Thyroid gland (tissue), 4 donors: ENCODE measurements at regions not wholly inside any gene's neighbourhood (a gene's known extent, or its start where the extent isn't known, plus 50 kb on each side); places are given as distances from the start of the nearest gene placed in this dataset.
A peak's percentile ranks its signal among the peaks of the same experiment; 100 is the strongest.

Experiments
- DNase-seq, 2 donors: peaks; one replicate each; pipeline ENCODE4 v3.0.0-alpha.2; 2019
- H3K27ac ChIP-seq, 3 donors: fragments of 200-600 bp; sonication (generic); 1 replicate in 2 of 3; 2 replicates in 1 of 3; pipeline ENCODE4 v1.5.1; 2016 to 2019; ENCODE audit warnings: mild to moderate bottlenecking in 1 of 3, moderate library complexity in 1 of 3
- H3K27me3 ChIP-seq: fragments of 200-600 bp; sonication (generic); one replicate; pipeline ENCODE4 v1.5.1; 2019
- H3K36me3 ChIP-seq, 2 donors: fragments of 200-600 bp; sonication (generic); one replicate each; pipeline ENCODE4 v1.5.1; 2016 to 2019
- H3K4me1 ChIP-seq, 2 donors: fragments of 200-600 bp; sonication (generic); one replicate each; pipeline ENCODE4 v1.5.1; 2017 to 2019
- H3K4me3 ChIP-seq, 3 donors: fragments of 200-600 bp; sonication (generic); replicated peaks in 1 of 3; 1 replicate in 2 of 3; 2 replicates in 1 of 3; pipeline ENCODE4 v1.5.1; 2016; ENCODE audit warnings: mild to moderate bottlenecking in 1 of 3
- H3K9me3 ChIP-seq: fragments of 200-600 bp; sonication (generic); one replicate; pipeline ENCODE4 v1.5.1; 2017
- POLR2A ChIP-seq, 2 donors: fragments of 450-650 bp; IDR thresholded peaks; one replicate each; pipeline ENCODE4 v1.6.1; 2017; ENCODE audit warnings: antibody characterized with exemption in 2 of 2, mild to moderate bottlenecking in 2 of 2, moderate library complexity in 1 of 2
- WGBS, 2 donors: methylation state at CpG; one replicate each; pipeline ENCODE4 v1.1.5; 2017; 5-methylcytosine and 5-hydroxymethylcytosine counted together
- intact Hi-C: fragments of 100-400 bp; cut with DNase I; formaldehyde crosslinking; loops from one replicate; pipeline ENCODE4 v1.15.1; 2023
- TF ChIP-seq, protein P1 (sequence below), 6 experiments: fragments of 200-600 bp in 3 of 6; fragments of 450-650 bp in 3 of 6; sonication (generic) in 3 of 6; IDR thresholded peaks; one replicate each; pipeline ENCODE4 v1.5.1; 2016 to 2019; ENCODE audit warnings: antibody characterized with exemption in 6 of 6, mild to moderate bottlenecking in 2 of 6, inconsistent platforms in 1 of 6, moderate library complexity in 1 of 6

- 89 to 91% methylated on average over 4 of the region's 4 CpGs for WGBS, 2 donors
- TF ChIP-seq, protein P1, sequence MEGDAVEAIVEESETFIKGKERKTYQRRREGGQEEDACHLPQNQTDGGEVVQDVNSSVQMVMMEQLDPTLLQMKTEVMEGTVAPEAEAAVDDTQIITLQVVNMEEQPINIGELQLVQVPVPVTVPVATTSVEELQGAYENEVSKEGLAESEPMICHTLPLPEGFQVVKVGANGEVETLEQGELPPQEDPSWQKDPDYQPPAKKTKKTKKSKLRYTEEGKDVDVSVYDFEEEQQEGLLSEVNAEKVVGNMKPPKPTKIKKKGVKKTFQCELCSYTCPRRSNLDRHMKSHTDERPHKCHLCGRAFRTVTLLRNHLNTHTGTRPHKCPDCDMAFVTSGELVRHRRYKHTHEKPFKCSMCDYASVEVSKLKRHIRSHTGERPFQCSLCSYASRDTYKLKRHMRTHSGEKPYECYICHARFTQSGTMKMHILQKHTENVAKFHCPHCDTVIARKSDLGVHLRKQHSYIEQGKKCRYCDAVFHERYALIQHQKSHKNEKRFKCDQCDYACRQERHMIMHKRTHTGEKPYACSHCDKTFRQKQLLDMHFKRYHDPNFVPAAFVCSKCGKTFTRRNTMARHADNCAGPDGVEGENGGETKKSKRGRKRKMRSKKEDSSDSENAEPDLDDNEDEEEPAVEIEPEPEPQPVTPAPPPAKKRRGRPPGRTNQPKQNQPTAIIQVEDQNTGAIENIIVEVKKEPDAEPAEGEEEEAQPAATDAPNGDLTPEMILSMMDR (IDR thresholded peaks at IDR 0.05): no peak
- TF ChIP-seq POLR2A (IDR thresholded peaks at IDR 0.05): no peak
- no peak for DNase-seq
- H3K27me3 ChIP-seq: no peaks in the 10 kb centered on the region
- intact Hi-C loops: no loop called here
- no peak overlapping the region for H3K4me3 ChIP-seq
- no peaks in the 10 kb centered on the region for H3K4me1 ChIP-seq
- H3K36me3 ChIP-seq: no peaks in the 10 kb centered on the region
- no peak overlapping the region for H3K27ac ChIP-seq
- H3K9me3 ChIP-seq: no peaks in the 10 kb centered on the region
Observed at GRCh38 chr9:1431461-1431860, 381.3 kb downstream of the DMRT2 start.

DNA sequence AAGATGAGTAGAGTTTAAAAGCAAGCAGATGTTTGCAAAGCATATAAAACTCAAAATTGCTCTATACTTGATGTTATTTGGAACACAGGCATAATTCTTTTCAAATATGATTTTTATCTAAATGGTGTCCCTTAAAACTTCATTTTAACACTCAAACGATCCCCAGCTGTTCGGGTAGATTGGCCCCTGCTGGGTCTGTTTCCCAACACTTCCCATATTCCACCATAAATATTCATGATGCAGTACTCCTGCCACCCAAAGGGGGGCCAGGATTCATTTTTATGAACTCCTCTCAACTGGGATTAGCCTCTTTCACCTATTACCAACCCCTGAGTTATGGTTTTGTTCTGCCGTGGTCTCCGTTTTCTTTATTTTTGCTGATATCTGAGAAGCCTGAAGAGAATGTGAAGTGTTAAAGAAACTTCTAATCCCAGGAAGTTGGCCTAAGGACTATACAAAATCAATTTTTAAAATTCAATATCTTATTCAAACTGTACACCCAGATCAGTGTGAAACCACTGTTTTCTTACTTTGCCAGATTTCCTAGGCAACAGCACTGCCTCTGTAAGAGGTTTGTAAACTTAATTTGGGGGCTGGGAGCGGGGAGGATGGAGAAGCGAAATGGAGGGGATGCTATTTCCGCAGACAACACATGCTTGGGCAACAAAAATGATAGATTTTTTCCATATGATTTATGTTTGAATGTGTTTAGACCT is 384.1 kb downstream of the DMRT2 start:
- intact Hi-C loops: no loop called here
- Histone ChIP-seq H3K27ac (no peak overlapping the region), H3K9me3 (no peaks in the 10 kb centered on the region), H3K4me1 (no peaks in the 10 kb centered on the region), H3K27me3 (no peaks in the 10 kb centered on the region), H3K36me3 (no peaks in the 10 kb centered on the region), H3K4me3 (no peak overlapping the region)
- no peak for TF ChIP-seq POLR2A (IDR thresholded peaks at IDR 0.05)
- TF ChIP-seq, protein P1 (IDR thresholded peaks at IDR 0.05): peak in 1 of 6 experiments; percentile 13
- 64 to 67% methylated on average over 7 of the region's 7 CpGs for WGBS, 2 donors
- DNase-seq: no peak

GRCh38 chr9:1434811-1435210 is 384.7 kb downstream of the DMRT2 start:
- TF ChIP-seq POLR2A (IDR thresholded peaks at IDR 0.05): no peak
- TF ChIP-seq, protein P1 (IDR thresholded peaks at IDR 0.05): no peak
- H3K4me1 ChIP-seq: no peaks in the 10 kb centered on the region
- H3K27ac ChIP-seq: no peak overlapping the region
- WGBS, 2 donors: 50 to 63% methylated on average over 2 of the region's 2 CpGs
- no peak overlapping the region for H3K4me3 ChIP-seq
- H3K9me3 ChIP-seq: no peaks in the 10 kb centered on the region
- no peak for DNase-seq
- intact Hi-C loops: no loop called here
- H3K27me3 ChIP-seq: no peaks in the 10 kb centered on the region
- no peaks in the 10 kb centered on the region for H3K36me3 ChIP-seq

- no peaks in the 10 kb centered on the region for H3K9me3 ChIP-seq
- DNase-seq: no peak
- H3K27me3 ChIP-seq: no peaks in the 10 kb centered on the region
- no peak overlapping the region for H3K4me3 ChIP-seq
- WGBS, 2 donors: 67 to 74% methylated on average over 3 of the region's 3 CpGs
- no peak for TF ChIP-seq POLR2A (IDR thresholded peaks at IDR 0.05)
- TF ChIP-seq, protein P1 (IDR thresholded peaks at IDR 0.05): no peak
- H3K27ac ChIP-seq: no peak overlapping the region
- H3K4me1 ChIP-seq: no peaks in the 10 kb centered on the region
- intact Hi-C loops: no loop called here
- H3K36me3 ChIP-seq: no peaks in the 10 kb centered on the region
Observed at GRCh38 chr9:1440256-1440655, 390.1 kb downstream of the DMRT2 start.

DNA sequence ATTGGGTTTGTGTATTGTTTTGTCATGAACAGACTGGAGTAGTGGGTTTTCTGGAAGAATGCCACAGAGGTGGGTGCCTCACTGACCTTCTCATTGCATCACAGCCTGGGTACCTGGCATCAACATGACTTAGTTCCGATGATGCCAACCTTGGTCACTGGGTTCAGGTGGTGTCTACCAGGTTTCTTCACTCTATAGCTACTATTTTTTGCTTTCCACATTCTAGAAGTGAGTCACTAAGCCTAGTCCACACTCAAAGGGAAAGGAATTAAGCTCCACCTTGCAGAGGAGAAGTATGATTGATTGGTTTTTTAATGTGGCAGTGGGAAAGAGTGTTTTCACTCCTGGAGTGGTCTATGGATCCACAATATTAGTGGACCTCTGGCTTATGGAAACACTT is 391.9 kb downstream of the DMRT2 start:
- H3K9me3 ChIP-seq: no peaks in the 10 kb centered on the region
- no peaks in the 10 kb centered on the region for H3K4me1 ChIP-seq
- 100% methylated on average over 1 of the region's 1 CpG for WGBS, 2 donors
- intact Hi-C loops: no loop called here
- no peak overlapping the region for H3K4me3 ChIP-seq
- no peaks in the 10 kb centered on the region for H3K36me3 ChIP-seq
- TF ChIP-seq, protein P1 (IDR thresholded peaks at IDR 0.05): no peak
- no peak for TF ChIP-seq POLR2A (IDR thresholded peaks at IDR 0.05)
- no peak overlapping the region for H3K27ac ChIP-seq
- DNase-seq: no peak
- H3K27me3 ChIP-seq: no peaks in the 10 kb centered on the region
